GM12878 (cell line): ENCODE measurements at regions not wholly inside any gene's neighbourhood (a gene's known extent, or its start where the extent isn't known, plus 50 kb on each side); places are given as distances from the start of the nearest gene placed in this dataset.

Experiments
- ATAC-seq: fragments of 200-7000 bp; cut with Tn5 transposase; 3 replicates; pipeline ENCODE4 v1.9.1; 2020; ENCODE audit warnings: mild to moderate bottlenecking, moderate library complexity
- BruUV-seq: library from RNA; stranded (reverse); fragments of 400-500 nt; replicated peaks from 2 replicates; lab custom pipeline; 2021; lab: Mats Ljungman, UMichigan
- CTCF ChIA-PET: fragments of 300-600 bp; sonication (Branson Sonifier 250); formaldehyde crosslinking; extraction: SDS; loops from one replicate; lab custom pipeline; 2021; ENCODE audit warnings: inconsistent platforms; lab: Yijun Ruan, JAX
- POLR2A ChIA-PET: fragments of 350-600 bp; formaldehyde crosslinking; extraction: SDS; loops from one replicate; lab custom pipeline; 2021; ENCODE audit warnings: inconsistent platforms; lab: Charles Lee
- RAD21 ChIA-PET: fragments of 300-600 bp; sonication (Branson Sonifier 250); formaldehyde crosslinking; loops from one replicate; lab custom pipeline; 2023; ENCODE audit warnings: antibody characterized with exemption; ENCODE audit not compliant: unreplicated experiment; lab: Charles Lee
- SMC1A ChIA-PET: fragments of 300-600 bp; sonication (Branson Sonifier 250); formaldehyde crosslinking; loops from one replicate; lab custom pipeline; 2023; ENCODE audit not compliant: unreplicated experiment, uncharacterized antibody; lab: Charles Lee
- DNase-seq: peaks from one replicate; pipeline ENCODE4 v3.0.0-alpha.2; 2011; ENCODE audit warnings: low read depth, low spot score
- FAIRE-seq: peaks from 3 replicates; lab custom pipeline; 2011; peaks lifted over from hg19 to GRCh38; lab: Jason Lieb, UNC
- H2AFZ ChIP-seq: 2 replicates; pipeline ENCODE4 v1.6.0; 2011; ENCODE audit warnings: low read depth, low read length, control low read depth; ENCODE audit not compliant: control insufficient read depth
- H3K27ac ChIP-seq: 2 replicates; pipeline ENCODE4 v1.5.1; 2011; ENCODE audit warnings: control low read depth; ENCODE audit not compliant: control insufficient read depth, insufficient read depth
- H3K27me3 ChIP-seq, 2 experiments: replicated peaks in 1 of 2; 2 replicates each; pipeline versions ENCODE4 v1.6.0 to v1.6.1; 2011; ENCODE audit warnings: low read length in 1 of 2; ENCODE audit not compliant: control insufficient read depth in 2 of 2, insufficient read depth in 2 of 2
- H3K36me3 ChIP-seq, 2 experiments: 2 replicates each; pipeline ENCODE4 v1.5.1; 2011; ENCODE audit warnings: low read length in 1 of 2; ENCODE audit not compliant: control insufficient read depth in 2 of 2, insufficient read depth in 2 of 2
- H3K4me1 ChIP-seq: 2 replicates; pipeline ENCODE4 v1.6.1; 2011; ENCODE audit warnings: mild to moderate bottlenecking, low read length, moderate library complexity, mixed read lengths; ENCODE audit not compliant: control insufficient read depth, insufficient read depth
- H3K4me2 ChIP-seq: 2 replicates; pipeline ENCODE4 v1.6.0; 2011; ENCODE audit warnings: control low read depth; ENCODE audit not compliant: control insufficient read depth, insufficient read depth
- H3K4me3 ChIP-seq: fragments of 200-600 bp; sonication (generic); 2 replicates; pipeline ENCODE4 v1.5.1; 2016
- H3K79me2 ChIP-seq: 2 replicates; pipeline ENCODE4 v1.6.0; 2011; ENCODE audit warnings: low read length; ENCODE audit not compliant: control insufficient read depth, insufficient read depth
- H3K9ac ChIP-seq: 2 replicates; pipeline ENCODE4 v1.8.0; 2011; ENCODE audit warnings: low read length, control low read depth, mixed read lengths; ENCODE audit not compliant: control insufficient read depth, insufficient read depth
- H3K9me3 ChIP-seq: replicated peaks from 3 replicates; pipeline ENCODE4 v1.5.1; 2011; ENCODE audit warnings: mild to moderate bottlenecking, low read length; ENCODE audit not compliant: control insufficient read depth, insufficient read depth
- H4K20me1 ChIP-seq: 2 replicates; pipeline ENCODE4 v1.6.0; 2011; ENCODE audit not compliant: control insufficient read depth, insufficient read depth
- ATF3 ChIP-seq: IDR thresholded peaks from 2 replicates; pipeline ENCODE4 v1.6.1; 2011; ENCODE audit warnings: low read depth, mild to moderate bottlenecking, low read length, moderate library complexity, borderline replicate concordance; ENCODE audit errors: extremely low read depth
- CBX3 ChIP-seq: fragments of 200-600 bp; sonication (generic); IDR thresholded peaks from 2 replicates; pipeline ENCODE4 v1.6.1; 2016; ENCODE audit warnings: low read depth, borderline replicate concordance
- CHD2 ChIP-seq: IDR thresholded peaks from 2 replicates; pipeline ENCODE4 v1.6.1; 2011; ENCODE audit warnings: low read depth, low read length, improper control_type of control experiment, borderline replicate concordance
- E4F1 ChIP-seq: fragments of 450-650 bp; IDR thresholded peaks from 2 replicates; pipeline ENCODE4 v1.6.1; 2018; ENCODE audit warnings: borderline replicate concordance, mild to moderate bottlenecking; ENCODE audit not compliant: partially characterized antibody
- EED ChIP-seq: sonication (generic); IDR thresholded peaks from 2 replicates; pipeline ENCODE4 v1.6.1; 2016; ENCODE audit warnings: antibody characterized with exemption, low read depth
- ETV6 ChIP-seq, 2 experiments: fragments of 450-650 bp in 1 of 2; IDR thresholded peaks in 1 of 2; conservative IDR thresholded peaks in 1 of 2; 2 replicates each; pipeline ENCODE4 v1.6.1; 2014; ENCODE audit warnings: antibody characterized with exemption in 1 of 2, borderline replicate concordance in 1 of 2, low read depth in 1 of 2, mild to moderate bottlenecking in 1 of 2, moderate library complexity in 1 of 2
- GABPA ChIP-seq: IDR thresholded peaks from 2 replicates; pipeline ENCODE4 v1.6.1; 2014; ENCODE audit warnings: antibody characterized with exemption, low read depth, mild to moderate bottlenecking, inconsistent platforms
- JUND ChIP-seq: IDR thresholded peaks from 2 replicates; pipeline ENCODE4 v1.6.1; 2012; ENCODE audit warnings: low read depth, mild to moderate bottlenecking, low read length, improper control_type of control experiment, moderate library complexity
- KAT2A ChIP-seq: conservative IDR thresholded peaks from 2 replicates; pipeline ENCODE4 v1.6.1; 2011; ENCODE audit warnings: low read depth, low read length; ENCODE audit not compliant: control insufficient read depth
- NRF1 ChIP-seq: conservative IDR thresholded peaks from 2 replicates; pipeline ENCODE4 v1.6.1; 2011; ENCODE audit warnings: mild to moderate bottlenecking, low read depth, low read length, improper control_type of control experiment
- RELA ChIP-seq: fragments of 450-650 bp; IDR thresholded peaks from 2 replicates; pipeline ENCODE4 v1.8.0; 2014; ENCODE audit warnings: borderline replicate concordance; ENCODE audit not compliant: partially characterized antibody
- SMAD1 ChIP-seq: fragments of 450-650 bp; IDR thresholded peaks from 2 replicates; pipeline ENCODE4 v1.6.1; 2018; ENCODE audit warnings: mild to moderate bottlenecking, low read depth; ENCODE audit not compliant: partially characterized antibody
- SP1 ChIP-seq: IDR thresholded peaks from one replicate; pipeline ENCODE4 v1.6.1; 2011; ENCODE audit warnings: low read depth, low read length
- YY1 ChIP-seq: IDR thresholded peaks from 2 replicates; pipeline ENCODE4 v1.6.1; 2011; ENCODE audit warnings: low read depth, mild to moderate bottlenecking, low read length
- ZBTB33 ChIP-seq: fragments of 450-650 bp; IDR thresholded peaks from 2 replicates; pipeline ENCODE4 v1.6.1; 2017; ENCODE audit warnings: mild to moderate bottlenecking
- in situ Hi-C: fragments of 300-500 bp; cut with MboI; formaldehyde crosslinking; loops from 9 replicates; pipeline ENCODE4 v1.14.3; 2018; ENCODE audit warnings: mixed read lengths
- intact Hi-C: fragments of 100-400 bp; cut with micrococcal nuclease; formaldehyde crosslinking; loops from one replicate; pipeline ENCODE4 v1.14.2; 2022; ENCODE audit not compliant: unreplicated experiment
- TF ChIP-seq, protein P1 (sequence below): fragments of 150-350 bp; IDR thresholded peaks from 2 replicates; pipeline ENCODE4 v1.6.1; 2014; ENCODE audit warnings: mild to moderate bottlenecking, low read depth, low read length
- TF ChIP-seq, protein P2 (sequence below): IDR thresholded peaks from 2 replicates; pipeline ENCODE4 v1.6.1; 2011; ENCODE audit warnings: borderline replicate concordance, low read depth, mild to moderate bottlenecking, moderate library complexity, low read length; ENCODE audit not compliant: insufficient read depth, poor library complexity, severe bottlenecking

DNA sequence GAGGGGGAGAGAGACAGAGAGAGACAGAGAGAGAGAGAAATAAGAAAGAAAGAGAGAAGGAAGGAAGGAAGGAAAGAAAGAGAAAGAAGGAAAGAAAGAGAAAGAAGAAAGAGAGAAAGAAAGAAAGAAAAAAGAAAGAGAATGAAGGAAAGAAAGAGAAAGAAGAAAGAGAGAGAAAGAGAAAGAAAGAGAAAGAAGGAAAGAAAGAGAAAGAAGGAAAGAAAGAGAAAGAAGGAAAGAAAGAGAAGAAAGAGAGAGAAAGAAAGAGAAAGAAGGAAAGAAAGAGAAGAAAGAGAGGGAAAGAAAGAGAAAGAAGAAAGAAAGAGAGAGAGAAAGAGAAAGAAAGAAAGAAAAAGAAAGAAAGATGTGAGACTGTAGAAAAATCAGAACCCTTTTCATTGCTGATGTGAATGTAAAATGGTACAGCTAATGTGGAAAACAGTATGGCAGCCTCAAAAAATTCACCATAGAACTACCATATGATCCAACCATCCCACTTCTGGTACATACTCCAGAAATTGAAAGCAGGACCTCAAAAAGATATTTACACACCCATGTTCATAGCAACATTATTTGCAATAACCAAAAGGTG, 203.4 kb upstream of the POU3F3 start:
- no peak overlapping the region for H3K9ac ChIP-seq
- H3K4me1 ChIP-seq, result no peaks in the 10 kb centered on the region
- H3K27me3 ChIP-seq, result no peaks in the 10 kb centered on the region
- H3K79me2 ChIP-seq, result no peaks in the 10 kb centered on the region
- ChIA-PET CTCF (no interaction called here), RAD21 (no interaction called here), POLR2A (no interaction called here), SMC1A (no interaction called here)
- DNase-seq (no peak), ATAC-seq (no peak), FAIRE-seq (no peak)
- no TSS peak for BruUV-seq
- no peak overlapping the region for H3K27ac ChIP-seq
- H3K4me3 ChIP-seq, result no peak overlapping the region
- no peaks in the 10 kb centered on the region for H4K20me1 ChIP-seq
- H3K4me2 ChIP-seq, result no peak overlapping the region
- intact Hi-C loops (no loop called here), in situ Hi-C loops (no loop called here)
- H3K36me3 ChIP-seq, result no peaks in the 10 kb centered on the region
- H3K9me3 ChIP-seq, result no peaks in the 10 kb centered on the region
- no peak overlapping the region for H2AFZ ChIP-seq
- TF ChIP-seq ZBTB33 (no peak), NRF1 (no peak), EED (no peak), JUND (no peak), ATF3 (no peak), GABPA (no peak), YY1 (no peak), CBX3 (no peak), ETV6 (conservative IDR thresholded peaks at IDR 0.05 in 1 of 2, IDR thresholded peaks at IDR 0.05 in 1 of 2; ENCODE audit: borderline replicate concordance in 1 of 2, low read depth in 1 of 2) (no peak), KAT2A (no peak), SP1 (no peak), RELA (no peak), SMAD1 (no peak), CHD2 (no peak), E4F1 (no peak)
- TF ChIP-seq, protein P1, sequence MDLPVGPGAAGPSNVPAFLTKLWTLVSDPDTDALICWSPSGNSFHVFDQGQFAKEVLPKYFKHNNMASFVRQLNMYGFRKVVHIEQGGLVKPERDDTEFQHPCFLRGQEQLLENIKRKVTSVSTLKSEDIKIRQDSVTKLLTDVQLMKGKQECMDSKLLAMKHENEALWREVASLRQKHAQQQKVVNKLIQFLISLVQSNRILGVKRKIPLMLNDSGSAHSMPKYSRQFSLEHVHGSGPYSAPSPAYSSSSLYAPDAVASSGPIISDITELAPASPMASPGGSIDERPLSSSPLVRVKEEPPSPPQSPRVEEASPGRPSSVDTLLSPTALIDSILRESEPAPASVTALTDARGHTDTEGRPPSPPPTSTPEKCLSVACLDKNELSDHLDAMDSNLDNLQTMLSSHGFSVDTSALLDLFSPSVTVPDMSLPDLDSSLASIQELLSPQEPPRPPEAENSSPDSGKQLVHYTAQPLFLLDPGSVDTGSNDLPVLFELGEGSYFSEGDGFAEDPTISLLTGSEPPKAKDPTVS, result no peak
- TF ChIP-seq, protein P2, sequence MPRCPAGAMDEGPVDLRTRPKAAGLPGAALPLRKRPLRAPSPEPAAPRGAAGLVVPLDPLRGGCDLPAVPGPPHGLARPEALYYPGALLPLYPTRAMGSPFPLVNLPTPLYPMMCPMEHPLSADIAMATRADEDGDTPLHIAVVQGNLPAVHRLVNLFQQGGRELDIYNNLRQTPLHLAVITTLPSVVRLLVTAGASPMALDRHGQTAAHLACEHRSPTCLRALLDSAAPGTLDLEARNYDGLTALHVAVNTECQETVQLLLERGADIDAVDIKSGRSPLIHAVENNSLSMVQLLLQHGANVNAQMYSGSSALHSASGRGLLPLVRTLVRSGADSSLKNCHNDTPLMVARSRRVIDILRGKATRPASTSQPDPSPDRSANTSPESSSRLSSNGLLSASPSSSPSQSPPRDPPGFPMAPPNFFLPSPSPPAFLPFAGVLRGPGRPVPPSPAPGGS, result no peak
